GM12878 (cell line): ENCODE measurements at regions not wholly inside any gene's neighbourhood (a gene's known extent, or its start where the extent isn't known, plus 50 kb on each side); places are given as distances from the start of the nearest gene placed in this dataset.
"Not testable (repeated sequence)": the region's sequence is repeated elsewhere in the genome, so short reads cannot be mapped to it uniquely, and the experiment has no call there.

Experiments used
- ATAC-seq: fragments of 200-7000 bp; cut with Tn5 transposase; 3 replicates; pipeline ENCODE4 v1.9.1; 2020; ENCODE audit warnings: mild to moderate bottlenecking, moderate library complexity
- BruUV-seq: library from RNA; stranded (reverse); fragments of 400-500 nt; replicated peaks from 2 replicates; lab custom pipeline; 2021; lab: Mats Ljungman, UMichigan
- CTCF ChIA-PET: fragments of 300-600 bp; sonication (Branson Sonifier 250); formaldehyde crosslinking; extraction: SDS; loops from one replicate; lab custom pipeline; 2021; ENCODE audit warnings: inconsistent platforms; lab: Yijun Ruan, JAX
- POLR2A ChIA-PET: fragments of 350-600 bp; formaldehyde crosslinking; extraction: SDS; loops from one replicate; lab custom pipeline; 2021; ENCODE audit warnings: inconsistent platforms; lab: Charles Lee
- RAD21 ChIA-PET: fragments of 300-600 bp; sonication (Branson Sonifier 250); formaldehyde crosslinking; loops from one replicate; lab custom pipeline; 2023; ENCODE audit warnings: antibody characterized with exemption; ENCODE audit not compliant: unreplicated experiment; lab: Charles Lee
- SMC1A ChIA-PET: fragments of 300-600 bp; sonication (Branson Sonifier 250); formaldehyde crosslinking; loops from one replicate; lab custom pipeline; 2023; ENCODE audit not compliant: unreplicated experiment, uncharacterized antibody; lab: Charles Lee
- DNase-seq: peaks from one replicate; pipeline ENCODE4 v3.0.0-alpha.2; 2011; ENCODE audit warnings: low read depth, low spot score
- FAIRE-seq: peaks from 3 replicates; lab custom pipeline; 2011; peaks lifted over from hg19 to GRCh38; lab: Jason Lieb, UNC
- H2AFZ ChIP-seq: 2 replicates; pipeline ENCODE4 v1.6.0; 2011; ENCODE audit warnings: low read depth, low read length, control low read depth; ENCODE audit not compliant: control insufficient read depth
- H3K27ac ChIP-seq: 2 replicates; pipeline ENCODE4 v1.5.1; 2011; ENCODE audit warnings: control low read depth; ENCODE audit not compliant: control insufficient read depth, insufficient read depth
- H3K27me3 ChIP-seq, 2 experiments: replicated peaks in 1 of 2; 2 replicates each; pipeline versions ENCODE4 v1.6.0 to v1.6.1; 2011; ENCODE audit warnings: low read length in 1 of 2; ENCODE audit not compliant: control insufficient read depth in 2 of 2, insufficient read depth in 2 of 2
- H3K36me3 ChIP-seq, 2 experiments: 2 replicates each; pipeline ENCODE4 v1.5.1; 2011; ENCODE audit warnings: low read length in 1 of 2; ENCODE audit not compliant: control insufficient read depth in 2 of 2, insufficient read depth in 2 of 2
- H3K4me1 ChIP-seq: 2 replicates; pipeline ENCODE4 v1.6.1; 2011; ENCODE audit warnings: mild to moderate bottlenecking, low read length, moderate library complexity, mixed read lengths; ENCODE audit not compliant: control insufficient read depth, insufficient read depth
- H3K4me2 ChIP-seq: 2 replicates; pipeline ENCODE4 v1.6.0; 2011; ENCODE audit warnings: control low read depth; ENCODE audit not compliant: control insufficient read depth, insufficient read depth
- H3K4me3 ChIP-seq: fragments of 200-600 bp; sonication (generic); 2 replicates; pipeline ENCODE4 v1.5.1; 2016
- H3K79me2 ChIP-seq: 2 replicates; pipeline ENCODE4 v1.6.0; 2011; ENCODE audit warnings: low read length; ENCODE audit not compliant: control insufficient read depth, insufficient read depth
- H3K9ac ChIP-seq: 2 replicates; pipeline ENCODE4 v1.8.0; 2011; ENCODE audit warnings: low read length, control low read depth, mixed read lengths; ENCODE audit not compliant: control insufficient read depth, insufficient read depth
- H3K9me3 ChIP-seq: replicated peaks from 3 replicates; pipeline ENCODE4 v1.5.1; 2011; ENCODE audit warnings: mild to moderate bottlenecking, low read length; ENCODE audit not compliant: control insufficient read depth, insufficient read depth
- H4K20me1 ChIP-seq: 2 replicates; pipeline ENCODE4 v1.6.0; 2011; ENCODE audit not compliant: control insufficient read depth, insufficient read depth
- POU2F2 ChIP-seq: IDR thresholded peaks from 3 replicates; pipeline ENCODE4 v1.6.1; 2011; ENCODE audit warnings: low read depth, mild to moderate bottlenecking, low read length, borderline replicate concordance
- WGBS: methylation state at CpG from one replicate; pipeline ENCODE4 v1.1.6; 2016; ENCODE audit warnings: low lambda C conversion rate; ENCODE audit not compliant: insufficient replicate concordance, insufficient coverage; ENCODE audit errors: missing lambda C conversion rate; 5-methylcytosine and 5-hydroxymethylcytosine counted together
- in situ Hi-C: fragments of 300-500 bp; cut with MboI; formaldehyde crosslinking; loops from 9 replicates; pipeline ENCODE4 v1.14.3; 2018; ENCODE audit warnings: mixed read lengths
- intact Hi-C: fragments of 100-400 bp; cut with micrococcal nuclease; formaldehyde crosslinking; loops from one replicate; pipeline ENCODE4 v1.14.2; 2022; ENCODE audit not compliant: unreplicated experiment

DNA sequence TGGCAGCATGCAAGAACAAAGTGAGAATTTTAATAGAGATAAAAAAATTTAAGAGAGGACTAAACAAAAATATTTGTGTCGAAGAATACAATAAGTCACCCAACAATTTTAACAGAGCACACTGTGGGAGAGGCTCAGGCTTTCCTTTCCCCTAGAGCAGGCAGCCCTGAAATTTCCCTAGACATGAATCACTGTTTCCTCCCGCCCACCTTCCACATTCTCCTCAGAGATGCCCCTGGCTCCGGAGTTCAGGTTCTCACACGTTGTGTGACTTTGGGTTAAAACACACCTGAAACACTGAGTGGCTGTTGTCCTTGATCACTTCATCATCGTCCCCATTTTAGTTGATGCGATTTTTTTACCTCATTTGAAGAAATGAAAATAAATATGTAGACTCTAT, 1231.1 kb downstream of the TMEM121 start:
- CTCF ChIA-PET, FAIRE-seq, H3K9ac ChIP-seq, H3K27me3 ChIP-seq, POLR2A ChIA-PET, H2AFZ ChIP-seq, H3K4me1 ChIP-seq, in situ Hi-C loops, H3K27ac ChIP-seq, H3K79me2 ChIP-seq, ATAC-seq, H3K4me2 ChIP-seq, H3K36me3 ChIP-seq, BruUV-seq, SMC1A ChIA-PET, H4K20me1 ChIP-seq, H3K9me3 ChIP-seq, RAD21 ChIA-PET, intact Hi-C loops, DNase-seq, H3K4me3 ChIP-seq: not testable (repeated sequence)
- WGBS = 13% methylated on average over 5 of the region's 6 CpGs

DNA sequence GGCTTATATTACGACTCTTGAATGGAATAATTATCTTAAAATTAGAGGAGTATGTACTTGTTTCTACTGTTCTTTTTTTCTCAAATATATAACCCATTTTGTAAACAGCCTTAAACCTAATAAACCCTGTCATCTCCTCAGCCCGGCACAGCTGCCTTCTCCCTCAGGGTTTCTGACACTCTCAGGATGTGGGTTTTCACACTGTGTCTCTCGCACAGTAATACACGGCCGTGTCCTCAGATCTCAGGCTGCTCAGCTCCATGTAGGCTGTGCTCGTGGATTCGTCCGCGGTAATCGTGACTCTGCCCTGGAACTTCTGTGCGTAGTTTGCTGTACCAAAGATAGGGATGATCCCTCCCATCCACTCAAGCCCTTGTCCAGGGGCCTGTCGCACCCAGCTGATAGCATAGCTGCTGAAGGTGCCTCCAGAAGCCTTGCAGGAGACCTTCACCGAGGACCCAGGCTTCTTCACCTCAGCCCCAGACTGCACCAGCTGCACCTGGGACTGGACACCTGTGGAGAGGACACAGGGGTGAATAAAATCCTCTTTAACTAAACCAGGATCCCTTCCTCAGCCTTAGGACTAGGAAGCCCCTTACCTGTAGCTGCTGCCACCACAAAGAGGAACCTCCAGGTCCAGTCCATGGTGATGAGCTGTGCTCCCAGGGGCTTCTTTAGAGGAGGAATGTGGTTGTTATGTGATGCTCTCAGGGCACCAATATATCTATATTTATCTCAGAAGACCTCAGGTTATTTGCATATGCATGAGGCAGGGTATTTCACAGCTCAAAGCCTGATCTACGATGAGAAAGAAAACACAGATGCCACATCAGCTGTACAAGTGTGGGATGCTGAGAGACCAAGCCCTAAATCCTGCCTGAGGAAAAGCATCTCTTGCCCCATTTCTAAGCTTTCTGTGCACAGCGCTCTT, 1235.8 kb downstream of the TMEM121 start:
- intact Hi-C loops, H2AFZ ChIP-seq, in situ Hi-C loops, POLR2A ChIA-PET, H3K4me1 ChIP-seq, BruUV-seq, FAIRE-seq, H3K36me3 ChIP-seq, H3K4me2 ChIP-seq, H3K9ac ChIP-seq, H3K79me2 ChIP-seq, H3K4me3 ChIP-seq, RAD21 ChIA-PET, H4K20me1 ChIP-seq, DNase-seq, H3K9me3 ChIP-seq, H3K27me3 ChIP-seq, H3K27ac ChIP-seq: not testable (repeated sequence)
- TF ChIP-seq POU2F2 = peak; percentile 72; the same call in 1 of the 3 replicates
- CTCF ChIA-PET = interaction anchor here (1.3 to 1.4 kb wide), 2 partner anchors 68 to 70 kb away, joined by 3 to 6 read pairs; no protein-coding TSS in a partner anchor
- SMC1A ChIA-PET = interaction anchor here (1.0 kb wide), 1 partner anchor 49 kb away, joined by 5 read pairs; no protein-coding TSS in a partner anchor
- WGBS = 4% methylated on average over 4 of the region's 15 CpGs
- ATAC-seq = peak; percentile 66
